HCT116 (cell line): ENCODE measurements at regions not wholly inside any gene's neighbourhood (a gene's known extent, or its start where the extent isn't known, plus 50 kb on each side); places are given as distances from the start of the nearest gene placed in this dataset.

Experiments
- CTCF ChIP-seq, 3 experiments: fragments of 200-600 bp in 1 of 3; sonication (generic) in 1 of 3; IDR thresholded peaks in 2 of 3; conservative IDR thresholded peaks in 1 of 3; 2 replicates each; pipeline ENCODE4 v1.5.1; 2012 to 2017; ENCODE audit warnings: low read depth in 2 of 3, low read length in 2 of 3, antibody characterized with exemption in 1 of 3, borderline replicate concordance in 1 of 3, control low read depth in 1 of 3, mild to moderate bottlenecking in 1 of 3, mixed read lengths in 1 of 3, mixed run types in 1 of 3, moderate library complexity in 1 of 3; ENCODE audit not compliant: insufficient read depth in 1 of 3
- JUND ChIP-seq: IDR thresholded peaks from 2 replicates; pipeline ENCODE4 v1.6.1; 2012
- MAX ChIP-seq: IDR thresholded peaks from 2 replicates; pipeline ENCODE4 v1.6.1; 2012
- POLR2A ChIP-seq: IDR thresholded peaks from 2 replicates; pipeline ENCODE4 v1.7.0; 2011; ENCODE audit warnings: borderline replicate concordance; ENCODE audit not compliant: insufficient read depth, insufficient read length; ENCODE audit errors: extremely low read depth

- TF ChIP-seq POLR2A: no peak
- TF ChIP-seq CTCF (IDR thresholded peaks at IDR 0.05 in 2 of 3, conservative IDR thresholded peaks at IDR 0.05 in 1 of 3; ENCODE audit: borderline replicate concordance in 1 of 3, insufficient read depth in 1 of 3, low read depth in 2 of 3, low read length in 2 of 3): no peak
- TF ChIP-seq MAX: no peak
- no peak for TF ChIP-seq JUND
These were observed 945.2 kb downstream of the TUBA3C start for GRCh38 chr13:18236528-18236815.
